Endothelial cell of umbilical vein (primary cell): ENCODE measurements at regions not wholly inside any gene's neighbourhood (a gene's known extent, or its start where the extent isn't known, plus 50 kb on each side); places are given as distances from the start of the nearest gene placed in this dataset.

Source experiments
- BruUV-seq: library from RNA; stranded (reverse); fragments of 400-500 nt; replicated peaks from 2 replicates; lab custom pipeline; 2021; lab: Mats Ljungman, UMichigan
- CTCF ChIA-PET: fragments of 300-600, 350-600 bp; sonication (Branson Sonifier 250); formaldehyde crosslinking; loops from one replicate; lab custom pipeline; 2021; ENCODE audit warnings: antibody characterized with exemption, inconsistent platforms; lab: Charles Lee
- POLR2A ChIA-PET: fragments of 300-600, 350-600 bp; sonication (Branson Sonifier 250); formaldehyde crosslinking; loops from one replicate; lab custom pipeline; 2021; ENCODE audit warnings: antibody characterized with exemption, inconsistent platforms; lab: Charles Lee
- DNase-seq: peaks from one replicate; pipeline ENCODE4 v3.0.0-alpha.2; 2011; ENCODE audit warnings: low read depth, low spot score
- FAIRE-seq: peaks from 2 replicates; lab custom pipeline; 2011; peaks lifted over from hg19 to GRCh38; lab: Jason Lieb, UNC
- H2AFZ ChIP-seq: 2 replicates; pipeline ENCODE4 v1.6.0; 2012; ENCODE audit warnings: low read depth, low read length, control low read depth, inconsistent platforms
- H3K27ac ChIP-seq: 2 replicates; pipeline ENCODE4 v1.5.1; 2011; ENCODE audit warnings: low read depth, mild to moderate bottlenecking, control low read depth, low read length, moderate library complexity; ENCODE audit not compliant: insufficient read depth
- H3K27me3 ChIP-seq, 2 experiments: 2 replicates each; pipeline versions ENCODE4 v1.6.0 to v1.6.1; 2011; ENCODE audit warnings: low read length in 2 of 2, mixed read lengths in 1 of 2; ENCODE audit not compliant: control insufficient read depth in 2 of 2, insufficient read depth in 2 of 2
- H3K36me3 ChIP-seq, 2 experiments: 2 replicates in 1 of 2; 3 replicates in 1 of 2; pipeline ENCODE4 v1.5.1; 2011; ENCODE audit warnings: low read length in 2 of 2, mild to moderate bottlenecking in 1 of 2, moderate library complexity in 1 of 2; ENCODE audit not compliant: control insufficient read depth in 2 of 2, insufficient read depth in 2 of 2; ENCODE audit errors: extremely low read depth in 1 of 2
- H3K4me1 ChIP-seq: 3 replicates; pipeline ENCODE4 v1.5.1; 2011; ENCODE audit warnings: mild to moderate bottlenecking, low read length; ENCODE audit not compliant: control insufficient read depth, insufficient read depth; ENCODE audit errors: extremely low read depth
- H3K4me2 ChIP-seq: 2 replicates; pipeline ENCODE4 v1.6.1; 2011; ENCODE audit warnings: low read length, control low read depth, mixed read lengths; ENCODE audit not compliant: insufficient read depth
- H3K4me3 ChIP-seq, 3 experiments: fragments of 200-600 bp in 1 of 3; sonication (generic), shearing (Covaris generic) in 1 of 3; replicated peaks in 1 of 3; 2 replicates each; pipeline ENCODE4 v1.5.1; 2011 to 2016; ENCODE audit warnings: control low read depth in 3 of 3, low read length in 3 of 3, mild to moderate bottlenecking in 2 of 3, inconsistent platforms in 1 of 3, low read depth in 1 of 3, moderate library complexity in 1 of 3; ENCODE audit not compliant: insufficient read depth in 1 of 3
- H3K79me2 ChIP-seq: 2 replicates; pipeline ENCODE4 v1.6.0; 2012; ENCODE audit warnings: low read length, inconsistent platforms; ENCODE audit not compliant: control insufficient read depth, insufficient read depth
- H3K9ac ChIP-seq: replicated peaks from 2 replicates; pipeline ENCODE3; 2011; ENCODE audit warnings: low read length, control low read depth; ENCODE audit not compliant: insufficient read depth; ENCODE audit errors: extremely low read depth
- H3K9me1 ChIP-seq: replicated peaks from 3 replicates; pipeline ENCODE4 v1.6.0; 2011; ENCODE audit warnings: mild to moderate bottlenecking, low read length; ENCODE audit not compliant: control insufficient read depth, insufficient read depth; ENCODE audit errors: extremely low read depth
- H3K9me3 ChIP-seq: replicated peaks from 2 replicates; pipeline ENCODE4 v1.5.1; 2012; ENCODE audit warnings: low read length, inconsistent platforms; ENCODE audit not compliant: control insufficient read depth, insufficient read depth
- H4K20me1 ChIP-seq: replicated peaks from 2 replicates; pipeline ENCODE3; 2011; ENCODE audit warnings: mild to moderate bottlenecking, low read length; ENCODE audit not compliant: control insufficient read depth, insufficient read depth; ENCODE audit errors: extremely low read depth
- CTCF ChIP-seq, 2 donors: IDR thresholded peaks; 1 replicate in 1 of 2; 2 replicates in 1 of 2; pipeline ENCODE4 v1.5.1; 2011; ENCODE audit warnings: low read length in 2 of 2, mild to moderate bottlenecking in 2 of 2, moderate library complexity in 2 of 2, control low read depth in 1 of 2, inconsistent platforms in 1 of 2, low read depth in 1 of 2; ENCODE audit not compliant: insufficient read depth in 1 of 2; ENCODE audit errors: extremely low read depth in 1 of 2
- EZH2 ChIP-seq: IDR thresholded peaks from 2 replicates; pipeline ENCODE4 v1.6.1; 2012; ENCODE audit warnings: borderline replicate concordance, low read depth, mild to moderate bottlenecking, moderate library complexity, low read length, inconsistent platforms; ENCODE audit not compliant: severe bottlenecking
- FOS ChIP-seq: IDR thresholded peaks from 2 replicates; pipeline ENCODE4 v1.6.1; 2011; ENCODE audit warnings: mild to moderate bottlenecking, low read length, moderate library complexity, borderline replicate concordance; ENCODE audit not compliant: insufficient read depth
- GATA2 ChIP-seq: IDR thresholded peaks from 2 replicates; pipeline ENCODE4 v1.7.0; 2011; ENCODE audit warnings: low read depth, mild to moderate bottlenecking, moderate library complexity, mixed read lengths, low read length; ENCODE audit not compliant: insufficient read length, insufficient read depth
- JUN ChIP-seq: IDR thresholded peaks from 2 replicates; pipeline ENCODE4 v1.6.1; 2011; ENCODE audit warnings: borderline replicate concordance, low read depth; ENCODE audit not compliant: insufficient read length, insufficient read depth
- MYC ChIP-seq: IDR thresholded peaks from one replicate; pipeline ENCODE4 v1.6.1; 2011; ENCODE audit warnings: mild to moderate bottlenecking, low read depth, low read length
- POLR2A ChIP-seq: IDR thresholded peaks from 2 replicates; pipeline ENCODE4 v1.6.1; 2012; ENCODE audit warnings: low read depth, mild to moderate bottlenecking, control low read depth, low read length
- POLR2AphosphoS5 ChIP-seq: IDR thresholded peaks from 2 replicates; pipeline ENCODE4 v1.6.1; 2012; ENCODE audit warnings: low read depth, mild to moderate bottlenecking, control low read depth, low read length, moderate library complexity; ENCODE audit not compliant: insufficient read depth
- dilution Hi-C: fragments of 300-500 bp; cut with MboI; formaldehyde crosslinking; loops from one replicate; pipeline ENCODE4 v1.15.0; 2019; ENCODE audit warnings: low sequenced_read_pairs; ENCODE audit not compliant: extremely low pct_ligation_motif_present
- intact Hi-C: fragments of 100-400 bp; cut with micrococcal nuclease; formaldehyde crosslinking; loops from one replicate; pipeline ENCODE4 v1.10.0; 2022
- TF ChIP-seq, protein P1 (sequence below): IDR thresholded peaks from 2 replicates; pipeline ENCODE4 v1.6.1; 2011; ENCODE audit not compliant: insufficient read depth, insufficient read length

- ChIA-PET CTCF (no interaction called here), POLR2A (no interaction called here)
- dilution Hi-C loops (no loop called here), intact Hi-C loops (no loop called here)
- no TSS peak for BruUV-seq
- Histone ChIP-seq H2AFZ (no peak overlapping the region), H3K4me1 (no peaks in the 10 kb centered on the region), H3K4me3 (no peak overlapping the region), H3K9me3 (no peaks in the 10 kb centered on the region), H4K20me1 (no peaks in the 10 kb centered on the region), H3K9me1 (no peaks in the 10 kb centered on the region), H3K27ac (no peak overlapping the region), H3K27me3 (no peaks in the 10 kb centered on the region), H3K79me2 (no peaks in the 10 kb centered on the region), H3K4me2 (no peak overlapping the region), H3K36me3 (no peaks in the 10 kb centered on the region), H3K9ac (no peak overlapping the region)
- FAIRE-seq (no peak), DNase-seq (no peak)
- no peak for TF ChIP-seq POLR2AphosphoS5
- no peak for TF ChIP-seq MYC
- no peak for TF ChIP-seq FOS
- no peak for TF ChIP-seq CTCF (IDR thresholded peaks at IDR 0.05; ENCODE audit: extremely low read depth in 1 of 2, insufficient read depth in 1 of 2, low read depth in 1 of 2, low read length in 2 of 2)
- no peak for TF ChIP-seq EZH2
- TF ChIP-seq, protein P1, sequence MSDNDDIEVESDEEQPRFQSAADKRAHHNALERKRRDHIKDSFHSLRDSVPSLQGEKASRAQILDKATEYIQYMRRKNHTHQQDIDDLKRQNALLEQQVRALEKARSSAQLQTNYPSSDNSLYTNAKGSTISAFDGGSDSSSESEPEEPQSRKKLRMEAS: no peak
- TF ChIP-seq POLR2A: no peak
- no peak for TF ChIP-seq GATA2
- TF ChIP-seq JUN: no peak
These were observed 898.3 kb downstream of the REEP3 start for GRCh38 chr10:64419461-64419860.
